GM19025 (cell line): ENCODE measurements at regions not wholly inside any gene's neighbourhood (a gene's known extent, or its start where the extent isn't known, plus 50 kb on each side); places are given as distances from the start of the nearest gene placed in this dataset.

Experiments
- ATAC-seq: cut with Tn5 transposase; IDR thresholded peaks from one replicate; pipeline ENCODE4 v1.9.1; 2021; ENCODE audit warnings: mild to moderate bottlenecking, low read depth, moderate library complexity; ENCODE audit not compliant: unreplicated experiment

DNA sequence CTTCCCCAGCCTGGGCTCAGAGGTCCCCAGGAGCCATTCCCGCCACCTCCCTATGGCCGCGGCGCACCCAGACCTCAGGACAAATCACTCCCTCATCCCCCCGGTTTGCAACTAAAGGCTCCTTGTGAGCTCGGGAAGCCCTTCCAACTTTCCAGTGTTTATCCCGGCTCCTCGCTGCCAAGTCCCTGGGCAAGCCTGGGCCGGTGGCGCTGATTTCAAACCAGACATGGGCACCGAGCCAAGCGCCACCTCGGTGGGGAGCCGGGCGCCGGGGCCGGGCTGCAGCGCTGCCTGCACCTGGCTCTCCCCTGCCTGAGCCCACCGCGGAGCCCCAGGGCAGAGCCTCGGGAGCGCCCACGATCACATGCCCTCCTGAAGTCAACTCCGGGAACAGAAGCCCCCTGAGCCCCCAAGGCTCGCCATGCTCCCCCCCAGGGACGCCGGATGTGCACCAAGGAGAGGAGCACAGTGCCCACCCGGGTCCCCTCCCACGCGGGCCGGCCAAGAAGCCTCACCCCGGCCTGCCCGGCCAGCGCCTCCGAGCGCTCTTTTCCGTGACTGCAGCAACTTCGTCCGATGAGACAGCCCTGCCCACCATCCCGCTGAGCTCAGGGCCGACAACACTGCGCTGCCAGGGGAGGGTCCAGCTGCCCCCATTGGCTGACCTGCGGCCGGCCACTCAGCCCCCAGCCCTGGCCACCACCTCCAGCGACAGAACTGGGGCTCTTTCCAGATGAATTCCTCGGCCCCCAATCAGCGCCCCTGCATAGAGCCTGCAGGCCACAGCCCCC, 50.0 kb downstream of the NCOR2 start:
- ATAC-seq = no peak

DNA sequence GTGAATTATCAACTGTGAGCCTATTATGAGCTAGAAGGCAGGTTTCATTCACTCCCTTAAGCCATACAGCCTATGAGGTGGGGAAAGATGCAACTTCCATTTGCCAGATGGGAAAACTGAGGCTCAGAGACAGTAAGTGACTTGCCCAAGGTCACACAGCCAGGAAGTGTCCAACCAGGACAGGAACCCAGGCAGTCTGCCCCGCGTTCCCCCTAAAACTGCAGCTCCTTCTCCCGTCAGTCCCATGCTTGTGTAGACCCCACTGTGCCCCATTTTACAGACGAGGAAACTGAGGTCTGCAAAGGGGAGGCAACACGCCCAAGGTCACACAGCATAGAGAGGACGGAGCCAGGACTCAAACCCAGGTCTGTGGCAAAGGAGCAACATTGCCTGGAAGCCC, 50.6 kb downstream of the NCOR2 start:
- no peak for ATAC-seq

DNA sequence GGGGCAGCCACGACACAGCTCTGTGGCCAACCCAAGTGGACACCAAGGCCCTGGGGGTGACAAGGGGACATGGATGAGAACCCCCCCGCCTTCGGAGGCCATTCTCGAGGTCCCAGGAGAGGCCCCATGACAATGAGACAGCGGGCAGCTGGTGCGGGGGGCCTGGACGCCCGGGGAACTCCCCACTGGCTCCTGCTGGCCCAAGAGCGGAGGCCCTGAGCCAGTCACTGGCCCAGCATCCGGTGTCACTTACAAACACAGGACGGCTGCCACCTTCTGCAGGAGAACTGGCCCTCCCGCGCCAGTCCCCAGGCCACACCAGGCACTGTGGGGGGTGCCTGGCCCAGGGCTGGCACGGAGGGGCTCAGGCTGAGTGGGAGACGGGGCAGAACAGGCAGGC, 51.4 kb downstream of the NCOR2 start:
- ATAC-seq = no peak

DNA sequence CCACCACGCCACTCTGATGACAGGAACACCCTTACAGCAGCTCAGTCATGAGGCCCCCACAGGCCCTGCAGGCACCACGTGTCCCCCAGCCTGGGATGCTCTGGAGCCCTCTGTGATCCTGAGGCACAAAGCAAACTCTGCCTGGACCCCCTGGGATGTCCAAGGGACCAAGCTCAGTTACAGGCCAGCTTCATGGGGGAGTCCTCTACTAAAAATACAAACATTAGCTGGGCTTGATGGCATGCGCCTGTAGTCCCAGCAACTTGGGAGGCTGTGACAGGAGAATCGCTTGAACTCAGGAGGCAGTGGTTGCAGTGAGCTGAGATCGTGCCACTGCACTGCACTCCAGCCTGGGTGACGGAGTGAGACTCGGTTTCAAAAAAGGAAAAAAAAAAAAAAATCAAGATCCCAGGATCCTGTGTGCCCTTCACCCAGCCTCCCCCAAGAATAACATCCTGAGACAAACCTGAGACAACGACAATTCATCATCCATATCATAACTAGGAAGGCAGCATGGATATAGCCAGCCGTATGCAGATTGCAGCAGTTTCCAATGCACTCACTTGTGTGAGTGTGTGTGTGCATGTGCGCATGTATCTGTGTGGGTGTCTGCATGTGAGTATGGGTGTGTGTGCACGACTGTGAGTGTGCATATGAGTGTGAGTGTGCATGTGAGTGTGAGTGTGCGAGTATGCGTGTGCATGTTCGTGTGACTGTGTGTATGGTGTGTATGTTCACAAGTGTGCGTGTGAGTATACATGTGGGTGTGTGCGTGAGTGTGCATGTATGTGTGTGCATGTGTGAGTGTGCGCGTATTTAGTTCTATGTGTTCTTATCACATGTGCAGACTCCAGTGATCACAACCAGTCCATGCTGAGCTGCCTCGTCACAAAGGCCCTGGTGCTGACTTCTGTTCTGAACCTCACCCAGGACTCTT, 52.1 kb downstream of the NCOR2 start:
- no peak for ATAC-seq

DNA sequence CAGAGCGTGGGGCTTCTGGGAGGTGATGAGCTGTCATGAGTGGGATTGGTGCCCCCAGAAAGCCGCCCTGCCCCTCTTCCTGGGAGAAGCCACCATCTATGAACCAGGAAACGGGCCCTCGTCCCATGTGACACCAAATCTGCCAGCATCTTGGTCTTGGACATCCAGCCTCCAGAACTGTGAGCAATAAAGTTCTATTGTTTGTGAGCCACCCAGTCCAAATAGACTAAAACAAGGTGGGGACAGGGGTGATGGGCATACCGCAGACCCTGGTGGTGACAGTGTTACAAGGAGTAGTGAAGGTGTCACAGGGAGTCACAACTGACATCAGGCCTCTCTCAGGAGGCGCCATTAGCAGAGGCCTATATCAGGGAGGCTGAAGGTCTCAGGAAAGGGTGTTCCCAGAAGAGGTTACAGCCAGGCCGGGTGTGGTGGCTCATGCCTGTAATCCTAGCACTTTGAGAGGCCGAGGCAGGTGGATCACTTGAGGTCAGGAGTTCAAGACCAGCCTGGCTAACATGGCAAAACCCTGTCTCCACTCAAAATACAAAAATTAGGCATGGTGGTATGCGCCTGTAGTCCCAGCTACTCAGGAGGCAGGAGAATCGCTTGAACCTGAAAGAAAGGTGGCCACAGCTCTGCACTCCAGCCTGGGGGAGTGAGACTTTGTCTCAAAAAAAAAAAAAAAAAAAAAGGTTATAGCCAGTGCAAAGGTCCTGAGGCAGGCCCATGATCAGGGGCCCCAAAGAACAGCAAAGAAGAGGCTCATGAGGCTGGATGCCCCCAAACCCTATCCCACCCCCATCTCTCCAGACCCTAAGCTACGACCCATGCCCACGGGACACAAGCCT, 53.0 kb downstream of the NCOR2 start:
- no peak for ATAC-seq

DNA sequence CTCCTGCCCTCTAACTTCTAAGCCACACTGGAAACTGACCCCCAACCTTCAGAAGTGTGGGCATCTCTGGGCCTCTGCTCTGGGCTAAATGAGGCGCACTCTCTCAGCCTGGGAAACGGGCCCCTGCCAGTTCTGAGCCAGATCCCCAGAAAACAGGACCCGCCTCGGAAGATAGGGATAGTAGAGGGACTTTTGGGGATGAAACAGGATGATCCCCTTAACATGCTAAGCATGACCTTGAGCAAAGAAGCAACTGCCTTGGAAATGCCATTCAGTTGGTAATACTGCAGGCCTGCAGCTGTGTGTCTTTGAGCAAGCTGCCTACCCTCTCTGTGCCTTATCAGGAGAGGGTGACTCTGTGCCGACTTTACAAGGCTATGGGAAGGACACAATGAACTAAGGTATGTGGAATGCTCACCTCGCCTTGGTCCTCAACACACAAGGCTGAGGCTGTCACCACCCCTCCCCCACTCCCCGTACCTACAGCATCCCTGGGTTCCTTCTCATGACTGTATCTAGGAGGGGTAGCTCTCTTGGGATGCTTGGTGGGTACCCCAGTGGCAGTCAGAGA, 54.0 kb downstream of the NCOR2 start:
- ATAC-seq = no peak

DNA sequence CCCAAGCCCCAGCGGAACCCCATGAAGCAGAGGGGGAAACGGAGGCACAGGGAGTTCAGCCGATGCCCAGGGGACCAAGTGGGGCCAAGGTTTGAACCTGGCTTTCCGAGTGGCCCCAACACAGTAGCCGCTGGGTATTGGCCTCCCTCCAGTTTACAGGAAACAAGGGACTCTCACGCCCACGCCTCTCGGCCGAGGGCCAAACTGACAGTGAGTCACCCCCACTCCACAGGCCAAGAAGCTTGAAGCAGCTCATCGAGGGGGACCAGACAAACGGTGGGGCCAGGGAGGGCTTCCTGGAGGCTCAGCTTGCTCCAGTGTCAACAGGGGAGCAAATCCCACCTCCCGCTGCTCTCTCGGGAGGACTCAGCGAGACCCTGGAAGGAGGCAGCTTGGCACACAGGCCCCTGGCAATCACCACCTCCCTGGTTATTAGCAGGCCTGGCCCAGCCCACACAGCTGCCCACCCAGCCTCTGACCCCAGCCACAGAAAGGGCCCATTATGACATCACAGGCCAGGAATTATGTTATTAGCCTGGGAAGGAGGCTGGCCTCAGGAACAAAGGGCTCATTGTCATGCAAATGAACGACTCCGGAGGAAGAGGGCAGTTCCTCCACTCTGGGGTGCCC, 54.6 kb downstream of the NCOR2 start:
- no peak for ATAC-seq

DNA sequence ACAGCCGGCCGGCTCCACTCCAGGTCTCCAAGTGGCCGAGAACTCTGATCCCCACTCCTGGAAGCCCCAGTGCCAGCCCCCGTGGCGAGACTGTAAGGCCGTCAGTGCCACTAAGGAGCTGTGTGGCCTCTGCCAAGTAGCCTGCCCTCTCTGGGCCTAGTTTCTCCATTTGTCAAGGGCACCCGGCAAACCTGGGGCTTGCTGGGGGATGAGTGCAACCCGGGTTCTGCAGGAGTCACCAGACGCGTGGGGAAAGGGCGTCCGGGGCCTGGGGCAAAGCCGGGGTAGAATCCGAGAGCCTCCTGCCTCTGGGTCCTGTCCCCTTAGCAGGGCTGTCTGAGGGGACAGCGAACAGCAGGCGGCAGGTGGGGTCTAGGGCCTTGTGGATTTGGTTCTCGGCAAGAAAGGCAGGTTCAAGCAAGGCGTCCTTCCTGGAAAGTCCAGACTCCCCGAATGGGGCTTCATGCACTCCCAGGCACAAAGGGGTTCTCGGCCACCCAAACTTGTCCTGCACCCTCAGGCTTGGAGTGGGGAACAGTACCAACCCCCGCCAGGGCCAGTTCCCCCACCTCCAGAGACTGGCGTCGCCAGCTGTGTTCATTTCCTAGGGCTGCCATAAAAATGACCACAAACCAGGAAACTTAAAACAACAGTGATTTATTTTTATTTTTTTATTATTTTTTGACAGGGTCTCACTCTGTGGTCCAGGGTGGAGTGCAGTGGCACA, 56.0 kb downstream of the NCOR2 start:
- ATAC-seq = no peak

DNA sequence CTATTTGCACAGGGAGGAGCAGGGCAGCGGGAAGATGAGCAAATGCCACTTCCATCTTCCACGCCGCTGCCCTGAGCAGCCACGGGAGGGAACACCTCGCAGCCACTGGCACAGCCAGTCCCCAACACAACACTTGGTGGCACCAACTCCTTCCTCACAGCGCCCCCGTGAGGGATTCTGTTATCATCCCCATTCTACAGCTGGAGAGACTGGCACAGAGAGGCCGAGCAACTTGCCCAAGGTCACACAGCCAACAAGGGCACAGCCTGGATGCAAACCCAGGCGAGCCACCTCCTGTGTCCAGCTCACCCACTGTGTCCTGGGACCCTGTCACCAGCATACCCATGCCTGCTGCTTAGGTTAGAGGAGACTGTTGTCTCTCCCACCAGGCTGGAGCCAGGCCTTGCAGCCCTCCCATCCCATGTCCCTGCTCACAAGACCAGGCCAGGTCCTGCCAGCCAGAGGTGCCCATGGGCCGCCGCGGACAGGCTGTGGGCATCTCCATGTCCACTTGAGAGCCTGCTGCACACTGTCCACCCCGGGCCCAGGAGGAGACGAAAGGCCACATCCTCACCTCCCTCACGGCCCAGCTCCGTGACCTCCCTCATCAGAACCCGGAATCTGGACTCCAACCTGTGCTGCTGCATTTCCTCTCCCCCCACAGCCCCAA, 57.0 kb downstream of the NCOR2 start:
- ATAC-seq = no peak

DNA sequence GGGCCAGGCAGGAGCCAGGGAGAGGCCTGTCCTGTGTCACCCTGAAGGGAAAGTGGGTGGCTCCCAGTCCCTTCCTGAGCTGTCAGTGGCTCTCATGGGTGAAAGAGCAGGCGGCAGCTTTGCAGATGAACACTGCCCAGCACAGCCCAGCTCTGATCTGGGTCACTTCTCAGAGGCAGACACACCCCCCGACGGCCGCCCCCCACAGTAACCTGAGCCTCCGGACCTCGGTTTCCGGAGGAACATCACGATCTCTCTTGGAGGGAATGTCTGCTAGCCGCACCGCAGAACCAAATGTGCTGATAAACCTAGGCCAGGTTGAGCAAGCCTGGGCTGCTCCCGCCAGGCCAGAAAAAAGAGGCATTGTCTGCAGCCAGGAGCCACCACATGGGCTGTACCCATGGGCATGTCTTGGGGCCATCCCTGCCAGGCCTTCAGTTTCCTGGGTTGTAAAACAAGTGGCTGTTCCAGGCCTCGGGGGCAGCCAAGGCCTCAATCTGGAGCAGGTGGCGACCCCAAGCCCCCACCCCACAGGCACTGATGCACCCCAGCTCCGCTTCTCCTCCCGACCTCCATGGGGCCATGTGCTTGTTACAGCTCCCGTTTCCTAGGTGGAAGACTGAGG, 57.6 kb downstream of the NCOR2 start:
- ATAC-seq = no peak

DNA sequence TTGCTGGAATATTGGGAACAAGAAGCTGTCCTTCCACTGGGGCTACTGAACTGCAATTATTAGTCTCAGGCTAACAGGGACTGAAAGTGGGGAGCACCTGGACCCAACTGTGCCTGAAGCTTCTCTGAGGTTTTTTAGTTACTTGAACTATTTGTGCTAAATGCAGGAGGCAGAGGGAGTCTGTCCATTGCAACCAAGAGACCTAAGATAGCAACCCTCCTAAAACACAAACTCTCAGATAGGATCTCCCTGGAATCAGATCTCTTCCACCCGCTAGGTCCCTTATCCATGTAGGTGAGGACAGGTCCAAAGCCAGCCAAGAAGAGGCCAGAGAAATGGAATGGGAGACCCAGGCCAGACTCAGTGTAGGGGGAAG, 58.1 kb downstream of the NCOR2 start:
- ATAC-seq = no peak

DNA sequence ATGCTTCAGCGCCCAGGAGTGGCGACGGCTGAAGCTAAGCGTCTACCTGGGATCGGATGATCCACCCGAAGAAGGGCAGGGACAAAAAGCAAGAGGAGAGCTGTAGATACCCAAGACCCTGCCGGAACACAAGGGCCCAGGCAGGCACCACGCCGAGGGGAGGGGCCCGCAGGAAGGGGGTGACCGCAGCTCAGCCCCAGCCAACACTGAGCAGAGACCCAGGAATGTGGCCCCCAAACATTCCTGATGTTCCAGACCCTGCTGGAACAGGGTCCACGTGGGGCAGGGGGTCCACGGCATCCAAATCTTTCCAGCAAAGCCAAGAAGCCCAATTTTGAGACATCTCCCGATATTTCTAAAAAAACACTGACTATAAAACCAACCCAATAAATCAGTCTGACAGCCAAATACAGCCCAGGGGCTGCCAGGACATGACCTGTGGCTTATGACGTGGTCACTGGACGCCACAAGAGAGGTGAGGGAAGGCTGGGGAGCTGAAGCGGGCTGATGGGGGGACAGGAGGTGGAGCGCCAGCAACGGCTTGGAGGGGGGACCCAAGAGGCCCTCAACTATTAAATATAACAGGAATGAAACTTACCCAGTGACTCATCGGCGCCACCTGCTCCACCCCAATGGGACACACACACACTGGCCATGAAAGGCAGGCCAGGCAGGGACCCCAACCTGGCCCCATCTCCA, 58.9 kb downstream of the NCOR2 start:
- no peak for ATAC-seq

DNA sequence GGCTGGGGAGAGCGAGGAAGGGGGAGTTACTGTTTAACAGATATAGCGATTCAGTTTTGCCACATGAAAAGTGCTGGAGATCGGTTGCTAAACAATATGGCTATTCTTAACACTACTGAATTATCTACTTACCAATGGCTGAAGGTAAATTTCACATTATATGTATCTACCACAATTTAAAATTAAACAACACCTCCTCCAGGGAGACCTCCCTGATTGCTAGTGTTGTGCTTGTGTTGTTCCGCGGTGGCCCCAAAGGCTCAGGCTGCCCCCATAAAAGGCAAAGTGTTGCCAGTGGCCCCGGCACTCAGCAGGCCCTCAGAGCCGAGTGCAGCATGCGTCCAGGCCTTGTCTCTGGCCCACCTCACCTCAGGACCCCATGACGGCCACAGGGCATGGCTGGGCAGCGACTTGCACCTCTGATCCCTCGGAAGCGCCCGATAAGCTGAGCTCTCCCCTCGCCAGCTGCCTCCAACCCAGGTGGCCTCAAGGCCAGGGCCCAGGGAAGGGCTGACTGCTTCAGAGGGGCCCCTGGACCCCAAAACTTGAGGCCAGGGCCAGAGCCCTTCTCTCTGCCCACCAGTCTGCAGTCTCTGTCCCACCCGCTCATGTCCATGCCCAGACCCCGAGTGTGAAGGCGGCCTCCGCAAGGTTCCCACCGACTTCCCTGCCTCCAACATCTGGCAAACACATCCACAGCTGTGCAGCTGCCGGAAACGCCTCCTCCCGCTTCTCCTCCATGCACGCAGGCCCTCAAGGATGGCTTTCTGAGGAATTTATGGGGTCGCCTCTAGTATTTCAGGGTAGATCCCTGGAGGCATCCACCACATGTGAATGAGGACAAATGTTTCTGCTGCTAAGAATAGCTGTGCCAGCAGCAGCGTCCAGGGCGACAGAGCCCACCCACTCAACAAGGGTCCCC, 60.0 kb downstream of the NCOR2 start:
- ATAC-seq = no peak

DNA sequence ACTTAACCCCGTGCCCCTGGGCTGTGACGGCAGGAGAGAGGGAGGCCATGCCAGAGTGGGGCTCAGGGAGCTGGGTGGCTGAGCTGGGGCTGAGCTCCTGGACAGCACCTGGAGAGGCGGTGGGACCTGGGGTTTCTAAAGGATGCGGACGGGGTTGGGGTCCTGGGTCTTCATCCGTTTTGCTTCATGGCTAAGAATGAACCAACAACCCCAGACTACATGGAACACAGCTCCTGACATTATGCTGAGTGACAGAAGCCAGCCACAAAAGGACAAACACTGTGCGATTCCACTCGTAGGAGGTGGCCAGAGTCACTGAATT, 60.6 kb downstream of the NCOR2 start:
- no peak for ATAC-seq

DNA sequence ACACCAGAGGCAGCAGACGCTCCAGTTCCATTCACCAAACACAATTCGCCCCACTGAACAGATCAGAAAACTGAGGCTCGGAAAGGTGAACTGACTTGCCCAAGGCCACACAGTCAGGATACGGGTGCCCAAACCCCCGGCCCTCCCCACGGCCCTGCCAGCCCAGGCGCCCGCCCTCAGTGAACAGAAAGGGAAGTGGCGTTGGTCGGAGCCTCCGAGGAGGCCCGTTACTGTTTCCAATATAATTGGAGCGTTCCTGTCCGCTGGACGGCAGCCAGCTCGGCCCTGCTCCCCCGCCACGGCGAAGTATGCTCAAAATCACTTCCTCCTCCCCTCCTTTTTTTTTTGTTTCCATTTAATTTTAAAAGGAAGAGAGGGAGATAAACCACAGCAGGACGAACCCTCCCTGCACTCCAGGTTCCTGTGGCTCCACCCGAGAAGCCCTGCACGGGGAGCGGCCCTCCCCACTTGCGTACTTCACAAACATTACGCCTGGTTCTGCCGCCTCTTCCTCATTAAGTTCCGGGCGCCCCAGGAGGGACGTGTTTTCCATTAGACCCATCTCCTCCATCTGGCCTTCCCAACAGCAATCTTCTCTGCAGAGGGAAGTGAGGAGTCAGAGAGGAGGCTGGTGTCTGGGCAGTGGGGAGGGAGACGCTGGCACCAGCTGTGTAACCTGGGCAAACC, 61.1 kb downstream of the NCOR2 start:
- ATAC-seq = no peak
